NCI-H226 (cell line): ENCODE measurements at regions not wholly inside any gene's neighbourhood (a gene's known extent, or its start where the extent isn't known, plus 50 kb on each side); places are given as distances from the start of the nearest gene placed in this dataset.
"Not testable (repeated sequence)": the region's sequence is repeated elsewhere in the genome, so short reads cannot be mapped to it uniquely, and the experiment has no call there.

ENCODE experiments used
- DNase-seq: peaks from one replicate; pipeline ENCODE4 v3.0.0-alpha.2; 2015

GRCh38 chr16:52212841-52213240 is 334.1 kb downstream of the TOX3 start:
- DNase-seq = no peak

DNA sequence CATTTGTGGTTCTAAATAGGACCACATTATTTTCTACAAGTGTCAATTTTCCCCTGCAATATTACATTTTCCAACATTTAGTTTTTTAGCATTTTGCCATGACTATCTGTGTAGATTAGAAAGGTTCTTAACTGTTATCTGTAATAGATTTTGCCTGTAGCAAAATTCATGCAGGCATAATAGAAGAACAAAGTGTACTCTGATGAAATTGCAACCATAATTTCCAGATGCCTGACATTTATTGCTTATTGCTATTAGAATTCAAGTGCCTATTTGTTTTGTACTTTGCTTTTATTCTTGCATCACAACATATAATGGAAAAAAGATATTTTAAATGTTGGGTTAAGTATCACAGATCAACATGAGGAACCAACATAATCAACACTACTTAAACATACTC is 337.7 kb downstream of the TOX3 start:
- DNase-seq = no peak

DNA sequence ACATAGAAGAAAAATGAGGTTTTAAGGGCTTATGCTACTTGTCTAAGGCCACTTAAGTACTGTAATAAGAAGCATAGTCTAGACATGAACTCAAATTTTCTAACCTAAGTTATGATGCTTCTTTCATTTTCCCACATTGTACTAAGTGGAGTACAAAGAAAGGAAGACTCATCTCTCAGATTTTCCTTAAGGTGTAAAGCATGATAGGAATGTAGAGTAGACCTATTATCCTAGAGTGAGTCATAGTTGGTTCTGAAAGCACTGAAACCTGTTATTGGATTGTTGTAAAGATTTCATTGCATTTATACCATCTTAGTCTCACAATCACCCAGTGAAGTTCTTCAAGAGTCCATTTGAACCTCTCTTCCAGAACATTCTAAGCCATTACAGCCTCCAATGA is 343.8 kb downstream of the TOX3 start:
- DNase-seq = no peak

- no peak for DNase-seq
Observed at GRCh38 chr16:52193441-52193840, 353.5 kb downstream of the TOX3 start.

DNA sequence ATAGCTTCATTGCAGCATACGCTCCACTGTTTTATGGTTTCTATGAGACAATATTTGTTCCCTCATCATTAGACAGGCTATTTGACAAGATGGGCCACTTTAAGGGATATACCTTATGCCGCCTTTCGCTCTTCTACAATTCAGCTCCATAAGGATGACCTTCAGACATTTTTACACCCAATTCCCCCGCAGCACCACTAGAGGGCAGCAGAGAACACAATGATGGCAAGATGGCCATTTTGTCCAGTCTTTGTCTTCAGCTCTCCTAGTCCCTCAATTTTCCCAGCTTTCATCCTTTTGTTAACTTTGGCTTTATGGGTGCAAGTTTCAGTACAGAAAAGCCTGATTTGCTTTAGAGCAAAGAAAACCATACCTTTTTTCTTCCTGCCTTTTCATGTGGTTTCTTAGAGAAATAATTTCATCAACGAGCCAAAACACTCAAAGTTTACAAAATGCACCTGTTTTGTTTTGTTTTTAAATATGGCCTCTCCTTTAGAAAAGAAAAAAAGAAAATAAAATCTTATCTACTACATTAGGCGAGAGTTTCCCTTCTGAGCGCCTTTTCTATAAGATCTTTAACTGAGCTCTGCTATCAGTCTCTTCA is 355.3 kb downstream of the TOX3 start:
- peak; percentile 12 for DNase-seq

DNA sequence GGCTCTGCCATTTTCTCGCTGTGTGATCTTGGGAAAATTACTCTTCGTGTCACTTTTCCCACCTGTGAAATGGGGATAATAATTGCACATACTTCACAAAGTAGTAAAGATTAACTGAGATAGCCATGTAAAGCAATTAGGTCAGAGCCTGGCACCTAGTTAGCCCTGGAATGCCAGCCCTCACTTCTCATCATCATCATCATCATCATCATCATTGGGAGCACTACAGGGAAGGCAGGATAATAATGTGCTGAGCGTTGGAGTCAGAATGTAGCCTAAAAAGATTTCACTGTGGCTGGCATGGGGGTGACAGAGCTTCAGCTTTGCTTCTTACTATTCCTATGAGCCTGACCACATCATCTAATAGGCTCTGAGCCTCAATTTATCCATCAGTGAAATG is 362.6 kb downstream of the TOX3 start:
- DNase-seq = no peak

GRCh38 chr16:52182840-52183239 is 364.1 kb downstream of the TOX3 start:
- no peak for DNase-seq

DNA sequence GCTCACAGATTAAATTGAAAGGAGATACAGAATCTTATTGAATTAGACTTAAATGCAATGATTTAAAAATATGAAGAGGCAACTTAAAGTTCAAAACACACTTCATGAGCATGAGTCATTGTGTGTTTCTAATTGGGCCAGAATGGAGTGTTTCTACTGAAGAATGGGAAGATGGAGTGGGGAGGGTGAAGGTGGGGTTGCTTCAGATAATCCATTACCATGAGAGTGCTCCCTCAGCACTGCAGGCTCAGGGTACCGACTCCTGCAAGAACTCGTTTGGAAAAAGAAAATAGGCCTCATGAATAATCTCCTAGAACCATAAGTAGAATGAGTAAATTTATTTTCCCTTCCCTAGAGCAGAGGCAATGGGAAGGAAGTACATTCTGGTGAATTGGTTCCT is 372.8 kb downstream of the TOX3 start:
- DNase-seq = no peak

- DNase-seq = no peak
Observed at GRCh38 chr16:52171481-52171880, 375.5 kb downstream of the TOX3 start.

DNA sequence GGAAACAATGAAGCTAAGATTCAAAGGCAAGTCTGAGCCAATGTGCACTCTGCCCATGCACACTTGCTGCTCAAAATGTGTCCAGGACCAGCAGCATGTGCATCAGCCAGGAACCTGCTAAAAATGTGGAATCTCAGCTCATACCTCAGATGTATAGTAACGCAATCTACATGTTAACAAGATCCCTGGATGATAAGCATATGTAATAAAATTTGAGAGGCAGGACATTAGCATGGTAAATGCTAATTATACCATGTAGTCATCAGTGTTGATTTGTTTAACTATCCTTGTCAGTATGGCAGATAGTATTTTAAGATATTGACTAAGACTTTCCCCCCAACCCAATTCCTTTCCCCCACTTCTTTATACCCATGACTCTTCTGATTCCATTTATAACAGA is 379.6 kb downstream of the TOX3 start:
- no peak for DNase-seq

DNA sequence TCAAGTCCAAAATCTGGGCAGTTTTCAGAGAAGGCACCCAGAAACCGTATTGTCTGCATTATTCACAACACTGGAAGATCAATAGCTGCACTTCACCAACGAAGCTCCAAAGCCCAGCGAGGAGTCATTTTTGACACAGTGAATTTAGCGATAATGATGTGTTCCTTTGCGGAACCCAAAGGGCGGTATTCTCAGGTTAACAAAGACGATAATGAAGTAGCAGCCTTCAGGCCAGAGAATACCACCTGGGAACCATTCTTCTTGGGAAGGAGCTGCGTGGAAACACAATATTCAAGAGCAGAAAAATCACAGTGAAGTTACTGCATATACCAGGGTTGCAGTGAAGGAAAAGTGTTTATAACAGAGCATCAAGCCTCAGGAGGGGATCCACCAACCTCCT is 381.0 kb downstream of the TOX3 start:
- no peak for DNase-seq

- no peak for DNase-seq
Observed at GRCh38 chr16:52149003-52149402, 397.9 kb downstream of the TOX3 start.

DNA sequence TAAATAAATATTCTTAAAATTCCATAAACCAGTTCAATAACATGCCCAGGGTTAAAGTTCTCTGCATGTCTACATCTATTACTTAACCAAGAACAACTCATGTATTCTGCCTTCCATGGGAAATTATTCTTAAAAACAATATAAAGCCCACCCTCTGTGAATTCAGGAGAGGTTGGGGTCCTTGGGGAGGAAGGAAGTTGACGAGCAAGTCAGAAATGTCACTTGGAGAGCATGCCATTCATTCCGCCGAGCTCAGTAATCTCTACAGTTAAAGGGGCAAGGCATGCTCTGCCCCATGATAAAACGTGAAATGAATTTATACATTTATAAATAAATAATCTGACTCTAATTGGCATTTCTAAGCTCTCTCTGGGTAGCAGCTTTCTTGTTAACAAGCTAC is 405.1 kb downstream of the TOX3 start:
- no peak for DNase-seq

GRCh38 chr16:52128361-52128760 is 418.6 kb downstream of the TOX3 start:
- no peak for DNase-seq

DNA sequence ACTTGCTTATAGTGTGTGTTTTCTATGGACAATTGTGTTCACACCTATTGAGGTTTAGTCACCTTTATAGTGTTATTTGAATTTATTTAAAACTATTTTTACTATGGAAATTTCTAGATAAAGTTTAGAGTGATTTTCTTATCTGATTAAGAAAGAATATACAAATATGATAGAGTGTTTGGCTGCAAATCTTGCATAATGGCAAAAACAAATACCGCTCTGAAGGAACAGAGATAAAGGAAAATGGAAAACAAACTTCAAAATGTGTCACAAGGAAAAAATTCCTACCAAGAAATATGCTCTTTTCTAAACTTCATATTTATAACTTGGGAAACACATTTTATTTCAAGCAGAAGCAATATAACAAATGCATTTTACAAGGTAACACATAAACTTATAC is 423.1 kb downstream of the TOX3 start:
- DNase-seq = no peak

- no peak for DNase-seq
Observed at GRCh38 chr16:52123061-52123839, 423.7 kb downstream of the TOX3 start.

GRCh38 chr16:52117171-52117570 is 429.8 kb downstream of the TOX3 start:
- DNase-seq = no peak

GRCh38 chr16:52114379-52114778 is 432.6 kb downstream of the TOX3 start:
- no peak for DNase-seq

DNA sequence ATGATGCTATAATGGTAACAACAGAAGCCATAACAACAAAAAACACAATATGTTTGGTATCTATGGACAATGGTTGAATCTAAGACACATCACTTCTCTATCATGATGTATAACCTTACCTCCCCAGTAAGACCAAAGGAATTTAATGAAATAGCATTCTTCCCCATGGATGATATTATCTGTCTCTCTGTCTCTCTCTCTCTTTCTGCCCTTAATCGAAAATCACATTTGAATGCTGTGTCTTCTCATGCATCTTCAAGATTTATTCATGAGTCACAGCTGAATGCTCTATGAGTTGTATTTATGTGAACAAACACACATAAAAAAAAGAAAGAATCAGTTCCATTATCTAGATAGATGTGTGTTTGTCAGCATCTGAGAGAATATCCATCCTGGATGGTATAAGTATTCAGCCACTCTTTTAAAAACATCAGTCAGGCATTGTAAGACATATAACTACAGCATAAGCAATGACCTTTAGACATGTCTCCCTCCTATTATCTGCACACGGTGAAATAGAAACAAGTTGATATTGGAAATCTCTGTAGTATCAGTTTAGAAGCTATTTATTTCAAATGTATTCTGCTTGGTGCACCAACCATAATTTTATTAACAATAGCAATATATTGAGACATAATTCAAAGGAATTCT is 433.3 kb downstream of the TOX3 start:
- DNase-seq = no peak

GRCh38 chr16:52104993-52105392 is 441.9 kb downstream of the TOX3 start:
- not testable (repeated sequence) for DNase-seq

- DNase-seq = no peak
Observed at GRCh38 chr16:52103791-52104190, 443.2 kb downstream of the TOX3 start.

DNA sequence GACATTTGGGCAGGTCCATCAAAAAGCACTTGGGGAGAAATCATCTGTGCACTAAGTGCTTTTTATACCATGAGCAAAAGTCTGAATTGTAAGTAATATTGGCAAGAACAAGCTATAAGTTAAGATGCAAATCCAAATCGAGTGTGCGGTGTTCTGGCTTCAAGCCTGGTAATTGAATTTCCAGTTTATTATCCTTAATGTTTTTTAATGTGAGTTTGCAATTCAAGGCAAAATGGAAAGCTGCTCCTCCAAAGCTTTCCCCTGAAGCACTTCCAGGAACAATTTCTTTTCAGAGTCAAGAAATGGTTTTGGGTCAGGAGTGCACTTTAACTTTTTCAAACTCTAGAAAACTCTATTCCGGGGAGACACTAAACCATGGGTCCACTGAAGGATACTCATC is 445.7 kb downstream of the TOX3 start:
- no peak for DNase-seq

GRCh38 chr16:52099382-52099781 is 447.6 kb downstream of the TOX3 start:
- DNase-seq = no peak

DNA sequence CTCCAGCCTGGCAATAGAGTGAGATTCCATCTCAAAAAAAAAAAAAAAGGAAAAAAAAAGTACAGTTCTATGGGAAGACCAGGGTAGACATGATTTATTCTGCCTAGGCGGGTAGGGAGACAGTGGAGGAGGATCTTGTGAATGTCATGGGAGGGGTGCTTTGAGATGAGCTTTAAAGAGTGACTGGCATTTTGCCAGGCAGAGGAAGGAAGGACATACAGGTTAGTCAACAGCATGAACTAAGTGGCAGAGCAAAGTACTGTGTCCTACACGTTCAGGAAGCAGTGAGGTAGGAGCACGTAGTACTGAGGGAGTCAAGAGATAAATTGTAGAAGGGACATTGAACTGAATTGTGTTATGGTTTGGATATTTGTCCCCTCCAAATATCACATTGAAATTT is 451.5 kb downstream of the TOX3 start:
- no peak for DNase-seq
